Frontal cortex (tissue), 3 donors: ENCODE measurements at regions not wholly inside any gene's neighbourhood (a gene's known extent, or its start where the extent isn't known, plus 50 kb on each side); places are given as distances from the start of the nearest gene placed in this dataset.

Experiments
- DNase-seq, 2 donors: peaks; one replicate each; pipeline ENCODE4 v3.0.0; 2012; ENCODE audit warnings: low spot score in 2 of 2
- FAIRE-seq: peaks from 2 replicates; lab custom pipeline; 2012; peaks lifted over from hg19 to GRCh38; lab: Jason Lieb, UNC
- donor health status: control.
- donor health status: control.
- donor health status: control.

DNA sequence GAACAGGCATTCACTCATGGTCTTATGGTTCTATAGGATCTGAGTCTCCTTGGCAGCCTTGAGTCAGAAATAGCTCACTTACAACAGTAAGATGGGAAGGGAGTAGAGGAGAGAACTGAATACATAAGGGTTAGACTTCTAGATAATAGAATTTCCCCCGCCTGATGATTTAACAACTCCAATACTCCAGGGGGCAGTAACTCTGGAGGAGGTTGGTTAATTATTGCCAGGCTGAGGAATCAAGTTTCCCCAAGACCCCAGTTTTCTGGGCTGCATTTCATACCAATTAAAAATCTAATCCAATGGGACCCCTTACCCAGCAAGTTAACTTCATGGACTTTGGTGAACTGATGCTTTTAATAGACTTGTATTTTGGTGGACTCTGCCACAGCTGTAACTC, 94.2 kb upstream of the MOCS1 start:
- DNase-seq: no peak
- FAIRE-seq: no peak

DNA sequence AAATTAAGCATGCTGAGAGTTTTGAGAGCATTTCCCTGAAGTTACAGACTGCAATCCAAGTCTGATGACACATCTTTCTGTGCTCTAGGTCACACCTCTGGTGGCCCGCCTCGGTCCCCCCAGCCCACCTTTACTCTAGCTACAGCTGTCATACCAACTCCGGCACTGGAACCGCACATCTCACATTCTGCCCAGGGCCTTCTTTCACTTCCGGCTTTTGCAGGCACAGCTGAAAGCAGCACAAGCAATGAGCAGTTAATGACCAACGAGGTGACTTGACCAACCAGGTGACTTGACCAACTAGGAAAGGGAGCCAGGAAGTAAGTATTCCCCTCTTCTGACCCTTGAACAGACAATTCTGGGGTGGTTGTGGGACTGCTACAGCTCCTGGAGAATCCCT, 88.6 kb upstream of the MOCS1 start:
- no peak for FAIRE-seq

DNA sequence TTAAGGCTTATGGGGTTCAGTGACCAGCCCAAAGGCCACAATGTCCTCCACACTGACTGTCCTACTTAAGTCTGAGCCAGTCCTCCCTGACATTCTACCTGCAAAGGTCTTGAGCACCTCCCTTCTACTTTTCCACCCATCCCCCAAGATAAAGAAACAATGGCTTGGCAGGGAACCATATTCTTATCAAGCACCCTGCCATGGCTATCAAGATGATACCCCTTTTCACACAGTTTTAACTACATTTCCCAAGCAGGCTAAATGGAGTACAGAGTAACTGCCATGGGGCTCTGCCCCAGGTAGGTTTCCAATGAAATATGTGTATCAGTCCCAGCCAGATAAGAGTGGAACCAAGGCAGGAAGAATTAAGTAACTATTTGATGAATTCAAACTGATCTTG, 85.9 kb upstream of the MOCS1 start:
- DNase-seq: no peak
- FAIRE-seq: no peak

More for the DNA sequence above, 88.6 kb upstream of the MOCS1 start:
- DNase-seq: no peak

DNA sequence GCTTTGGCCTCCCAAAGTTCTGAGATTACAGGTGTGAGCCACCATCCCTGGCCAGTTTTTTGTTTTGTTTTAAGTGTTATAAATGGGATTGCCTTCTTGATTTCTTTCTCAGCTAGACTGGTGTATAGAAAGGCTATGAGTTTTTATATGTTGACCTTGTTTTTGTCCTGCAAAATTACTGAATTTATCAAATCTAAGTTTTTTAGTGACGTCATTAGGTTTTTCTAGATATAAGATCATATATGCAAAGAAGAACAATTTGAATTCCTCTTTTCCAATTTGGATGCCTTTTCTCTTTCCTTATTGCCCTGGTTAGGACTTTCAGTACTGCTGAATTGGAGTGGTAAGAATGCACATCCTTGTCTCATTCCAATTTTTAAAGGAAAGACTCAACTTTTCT, 81.3 kb upstream of the MOCS1 start:
- FAIRE-seq (no peak), DNase-seq (no peak)

DNA sequence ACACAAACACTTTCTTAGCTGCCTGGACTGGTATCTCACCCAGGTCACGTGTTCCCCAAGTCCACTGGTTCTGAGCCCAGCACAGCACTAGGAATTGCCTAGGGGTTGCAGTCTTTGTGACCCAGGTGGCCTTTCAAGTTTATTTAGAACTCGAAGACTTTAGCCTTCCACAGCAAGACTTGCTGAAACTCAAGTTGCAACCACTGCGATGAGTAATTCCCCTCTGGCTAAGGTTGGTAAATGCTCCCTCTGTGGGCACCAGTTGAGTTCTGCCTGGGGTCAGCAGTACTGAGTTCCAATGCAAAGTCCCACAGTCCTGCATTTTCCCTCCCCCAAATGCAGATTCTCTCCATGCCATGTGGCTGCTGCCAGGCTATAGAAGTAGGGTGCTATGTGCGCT, 77.6 kb upstream of the MOCS1 start:
- FAIRE-seq: no peak

DNA sequence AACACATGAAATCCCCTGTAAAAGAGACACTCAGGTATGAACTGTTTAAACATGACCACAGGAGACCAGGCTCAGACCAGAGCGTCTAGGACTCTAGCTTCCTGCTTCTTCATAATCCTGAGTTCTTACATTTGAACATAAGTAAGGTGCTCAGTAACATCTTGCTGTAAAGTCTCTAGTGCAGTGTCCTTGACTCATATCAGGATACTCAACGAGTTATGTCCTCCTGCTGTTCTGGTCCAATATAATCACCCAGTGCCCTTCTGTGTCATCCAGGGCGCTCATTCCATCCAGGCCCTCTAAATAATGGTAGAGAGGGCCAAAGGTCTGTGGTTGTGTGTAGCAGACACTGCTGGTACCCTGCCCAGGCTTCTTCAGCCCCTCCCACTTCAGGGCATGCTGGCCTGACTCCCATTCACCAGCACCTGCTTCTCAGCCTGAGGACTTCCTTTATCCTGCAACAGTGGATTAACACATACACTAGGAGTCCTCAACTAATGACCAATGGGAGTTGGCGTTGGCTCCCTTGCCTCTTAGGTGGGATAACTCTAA, 66.8 kb upstream of the MOCS1 start:
- FAIRE-seq (no peak), DNase-seq (no peak)

More for the DNA sequence above, 77.6 kb upstream of the MOCS1 start:
- DNase-seq: no peak

DNA sequence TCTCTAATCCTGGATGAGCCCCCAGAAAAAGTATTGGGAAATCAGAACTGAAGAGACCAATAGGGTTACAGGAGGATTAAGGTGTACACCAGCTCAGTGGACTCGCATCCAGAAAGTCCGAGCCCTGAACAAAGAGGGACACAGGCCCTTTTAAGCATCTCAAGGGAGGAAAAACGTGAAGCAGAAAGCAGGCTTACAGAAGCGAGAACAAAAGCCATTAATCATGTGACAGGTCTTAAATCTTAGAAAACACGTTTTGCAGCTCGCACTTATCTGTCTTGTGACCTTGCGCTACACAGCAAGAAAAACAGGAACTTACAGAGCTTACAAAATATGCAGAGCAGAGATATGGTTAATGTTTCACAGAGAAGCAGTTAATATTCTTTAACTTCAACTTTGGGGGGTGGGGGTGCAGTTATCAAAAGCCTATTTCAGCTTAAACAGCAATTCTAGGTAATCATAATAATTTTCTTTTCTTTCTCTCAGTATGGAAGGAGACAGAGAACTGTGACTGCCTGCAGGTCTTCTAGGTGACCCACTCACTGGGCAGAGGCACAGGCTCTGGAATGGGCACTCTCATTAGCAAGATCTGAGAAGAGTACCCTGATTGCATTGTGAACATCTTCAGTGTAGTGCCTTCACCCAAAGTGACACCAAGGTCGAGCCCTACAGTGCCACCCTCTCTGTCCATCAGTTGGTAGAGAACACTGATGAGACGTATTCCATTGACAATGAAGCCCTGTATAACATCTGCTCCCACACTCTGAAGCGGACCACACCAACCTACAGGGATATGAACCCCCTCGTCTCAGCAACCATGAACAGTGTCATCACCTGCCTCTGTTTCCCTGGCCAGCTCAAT, 65.0 kb upstream of the MOCS1 start:
- FAIRE-seq (no peak), DNase-seq (no peak)

DNA sequence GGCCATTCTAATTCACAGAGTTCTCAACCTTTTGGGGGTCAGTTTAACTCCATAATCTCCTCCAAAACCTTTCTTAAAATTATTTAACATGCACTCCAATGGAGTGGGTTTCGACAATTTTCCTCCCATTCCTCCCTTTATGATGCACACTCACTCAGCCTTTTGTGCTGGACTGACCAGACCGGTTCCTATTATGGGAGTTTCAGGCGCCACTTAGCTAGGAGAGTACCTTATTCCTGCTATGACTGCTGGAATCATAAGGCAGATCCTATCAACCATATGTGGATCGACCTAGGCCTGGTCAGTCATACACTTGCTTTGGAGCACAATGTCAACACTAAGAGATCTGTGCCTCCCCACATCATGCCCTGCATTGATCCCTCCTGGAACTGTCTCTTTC, 63.9 kb upstream of the MOCS1 start:
- FAIRE-seq (no peak), DNase-seq (no peak)

DNA sequence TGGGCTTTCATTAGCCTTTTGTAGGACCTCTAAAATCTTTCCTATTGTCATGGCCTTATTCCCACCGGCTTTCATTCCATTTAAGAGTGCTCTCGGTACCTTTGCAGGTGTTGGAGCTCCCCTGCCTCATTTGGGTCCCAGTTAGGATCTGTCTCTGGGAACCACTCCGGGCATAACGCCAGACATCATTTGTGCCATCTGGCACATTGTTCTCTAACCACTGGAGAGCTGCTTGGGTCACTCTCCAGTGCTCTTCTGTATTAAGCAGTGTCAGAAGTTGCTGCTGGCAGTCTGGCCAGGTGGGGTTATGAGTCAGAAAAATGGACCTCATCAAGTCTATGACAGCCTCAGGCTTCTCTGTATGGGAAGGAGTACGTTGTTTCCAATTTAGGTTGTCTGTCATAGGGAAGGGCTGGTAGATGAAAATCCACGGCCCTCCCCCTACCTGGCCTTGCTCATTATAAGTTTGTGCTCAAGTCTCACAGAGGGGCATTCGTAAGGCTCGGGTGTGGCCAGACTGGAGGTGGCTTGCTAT, 62.9 kb upstream of the MOCS1 start:
- DNase-seq (no peak), FAIRE-seq (no peak)

DNA sequence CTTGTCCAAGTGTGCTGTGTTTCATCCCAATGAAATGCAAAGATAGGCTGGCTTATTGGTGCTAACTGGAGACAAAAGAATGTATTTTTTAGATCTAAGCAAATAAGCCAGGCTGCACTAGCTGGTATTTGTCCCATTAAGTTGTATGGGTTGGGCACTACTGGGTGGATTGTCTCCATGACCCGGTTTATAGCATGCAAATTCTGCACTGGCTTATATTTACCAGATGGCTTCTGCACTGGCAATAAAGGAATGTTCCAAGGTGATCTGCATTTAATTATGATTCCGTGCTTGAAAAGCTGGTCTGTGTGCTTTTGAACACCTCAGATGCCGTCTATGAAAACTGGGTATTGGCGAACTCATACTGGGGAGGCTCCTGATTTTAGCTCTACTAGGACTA, 61.4 kb upstream of the MOCS1 start:
- DNase-seq (no peak), FAIRE-seq (no peak)

DNA sequence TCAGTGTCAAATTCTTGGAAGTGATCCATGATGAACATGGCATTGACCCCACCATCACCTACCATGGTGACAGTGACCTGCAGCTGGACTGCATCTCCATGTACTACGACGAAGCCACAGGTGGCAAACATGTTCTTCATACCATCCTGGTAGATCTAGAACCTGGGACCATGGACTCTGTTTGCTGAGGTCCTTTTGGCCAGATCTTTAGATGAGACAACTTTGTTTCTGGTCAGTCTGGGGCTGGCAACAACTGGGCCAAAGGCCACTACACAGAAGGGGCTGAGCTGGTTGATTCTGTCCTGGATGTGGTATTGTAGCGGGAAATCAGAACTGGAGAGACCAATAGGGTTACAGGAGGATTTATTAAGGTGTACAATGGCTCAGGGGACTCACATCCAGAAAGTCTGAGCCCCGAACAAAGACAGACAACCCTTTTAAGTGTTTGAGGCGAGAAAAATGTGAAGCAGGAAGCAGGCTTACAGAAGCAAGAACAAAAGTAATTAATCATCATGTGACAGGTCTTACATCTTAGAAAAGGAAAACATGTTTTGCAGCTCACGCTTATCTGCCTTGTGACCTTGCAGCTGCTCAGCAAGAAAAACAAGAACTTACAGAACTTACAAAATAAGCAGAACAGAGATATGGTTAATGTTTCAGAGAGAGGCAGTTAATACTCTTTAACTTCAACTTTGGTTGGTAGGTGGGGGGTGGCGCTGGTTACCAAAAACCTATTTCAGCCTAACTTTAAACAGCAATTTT, 58.8 kb upstream of the MOCS1 start:
- FAIRE-seq (no peak), DNase-seq (no peak)
